GM18502 (cell line): ENCODE measurements at regions not wholly inside any gene's neighbourhood (a gene's known extent, or its start where the extent isn't known, plus 50 kb on each side); places are given as distances from the start of the nearest gene placed in this dataset.

Source experiments
- ATAC-seq: cut with Tn5 transposase; IDR thresholded peaks from one replicate; pipeline ENCODE4 v1.9.1; 2021; ENCODE audit warnings: mild to moderate bottlenecking; ENCODE audit not compliant: unreplicated experiment, poor library complexity

DNA sequence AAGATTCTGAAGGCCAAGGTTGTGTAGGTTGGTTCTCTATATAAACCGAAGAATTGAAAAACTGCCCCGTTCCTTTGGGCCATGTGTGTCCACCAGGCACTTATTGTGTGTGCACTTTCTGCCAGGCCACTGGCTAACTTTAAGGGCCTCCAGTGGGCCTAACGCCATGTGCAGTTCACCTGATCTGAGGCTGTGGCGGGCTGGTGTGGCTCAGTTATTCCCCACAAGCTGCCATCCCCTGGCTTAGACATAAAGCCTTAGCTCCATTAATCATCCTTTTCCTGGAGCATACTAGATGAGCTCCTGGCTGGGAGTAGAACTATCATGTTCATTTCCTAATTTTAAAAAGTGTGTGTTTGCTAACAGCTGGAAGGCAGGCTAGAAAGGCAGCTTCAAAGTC is 304.1 kb upstream of the TNP1 start:
- no peak for ATAC-seq

DNA sequence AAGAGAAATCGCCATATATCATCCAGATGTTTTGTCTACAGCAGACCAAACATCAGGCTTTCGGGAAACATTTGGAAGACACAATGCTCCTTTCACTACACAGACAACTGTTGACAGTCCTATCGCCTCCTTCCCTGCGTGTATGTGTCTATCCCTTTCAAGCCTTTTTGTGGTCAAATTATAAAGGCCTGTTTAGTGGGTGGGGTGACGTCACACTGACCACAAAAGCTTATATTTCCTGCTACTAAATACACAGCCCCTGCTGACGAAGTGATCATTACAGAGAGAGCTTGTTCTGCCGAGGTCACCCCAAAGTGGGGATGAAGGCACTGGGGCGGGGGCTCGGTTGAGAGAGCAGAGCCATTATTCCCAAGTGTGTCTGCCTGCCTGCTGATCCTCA is 302.7 kb upstream of the TNP1 start:
- ATAC-seq = no peak

DNA sequence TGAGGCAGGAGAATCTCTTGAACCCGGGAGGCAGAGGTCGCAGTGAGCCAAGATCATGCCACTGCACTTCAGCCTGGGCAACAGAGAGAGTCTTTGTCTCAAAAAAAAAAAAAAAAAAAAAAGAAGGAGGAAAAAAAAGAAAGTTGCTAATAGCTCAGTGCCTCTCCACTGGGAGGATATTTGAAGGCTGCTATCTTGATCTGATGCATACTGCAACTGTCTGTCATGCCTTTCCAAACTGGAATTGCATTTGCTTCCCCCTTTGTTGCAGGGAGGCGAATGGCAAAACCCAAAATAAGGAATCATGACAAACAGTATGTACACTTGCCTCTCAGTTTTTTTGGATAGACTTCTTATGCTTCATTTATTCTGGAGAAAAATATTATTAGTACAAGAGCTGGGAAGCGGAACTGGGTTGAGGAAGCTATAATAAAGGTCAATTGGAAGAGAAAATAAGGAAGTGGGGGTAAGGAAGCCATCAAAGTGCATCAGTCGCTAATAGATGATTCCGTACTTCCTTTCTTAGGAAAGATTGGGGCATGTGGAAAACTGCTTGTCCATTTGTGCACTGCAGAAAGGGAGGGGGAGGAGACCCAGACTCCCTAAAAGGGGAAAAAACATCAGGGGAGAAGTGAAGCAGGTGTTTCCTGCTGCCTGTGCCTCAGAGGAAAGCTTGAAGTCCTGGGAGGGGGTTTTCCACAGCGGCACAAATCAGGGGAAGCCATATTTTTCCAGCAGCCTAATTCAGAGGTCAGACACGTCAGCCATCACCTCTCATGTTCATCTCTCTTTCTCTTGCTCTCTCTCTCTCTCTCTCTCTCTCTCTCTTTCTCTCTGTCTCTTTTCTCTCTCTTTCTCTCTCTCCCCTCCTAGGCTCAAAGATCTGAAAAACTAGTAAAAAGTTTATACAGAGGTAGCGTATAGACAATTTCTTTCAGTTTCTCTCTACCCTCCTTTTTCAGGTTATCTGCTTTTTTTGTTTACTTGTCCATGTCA is 301.4 kb upstream of the TNP1 start:
- ATAC-seq = no peak

DNA sequence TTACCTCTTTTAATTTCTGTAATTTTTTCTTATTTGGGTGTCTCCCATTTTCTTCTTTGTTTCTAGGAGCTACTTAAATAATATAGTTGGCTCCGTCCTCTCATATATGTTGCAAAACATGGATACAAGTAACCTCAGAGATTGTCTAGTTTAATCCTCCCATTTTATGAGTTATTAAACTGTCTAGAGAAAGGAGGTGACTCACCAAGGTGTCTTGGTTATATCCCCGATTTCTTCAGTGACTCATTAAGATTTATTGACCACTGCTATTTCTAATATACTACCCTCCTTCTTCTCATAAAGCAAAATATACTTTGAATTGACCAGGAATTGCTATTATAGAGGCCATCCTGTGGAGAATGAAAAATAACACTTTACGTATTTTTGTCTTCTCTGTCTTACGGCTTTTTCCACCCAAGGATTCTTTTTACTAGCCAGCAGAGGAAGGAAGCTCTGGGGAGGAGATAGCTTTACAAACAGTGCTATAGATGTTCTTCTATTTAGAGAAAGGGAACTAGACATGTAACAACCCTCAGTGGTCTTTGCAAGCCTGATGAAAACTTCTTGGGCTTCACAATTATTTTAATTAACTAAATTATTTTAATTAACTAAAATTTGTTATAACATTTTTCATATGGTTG is 300.4 kb upstream of the TNP1 start:
- no peak for ATAC-seq

DNA sequence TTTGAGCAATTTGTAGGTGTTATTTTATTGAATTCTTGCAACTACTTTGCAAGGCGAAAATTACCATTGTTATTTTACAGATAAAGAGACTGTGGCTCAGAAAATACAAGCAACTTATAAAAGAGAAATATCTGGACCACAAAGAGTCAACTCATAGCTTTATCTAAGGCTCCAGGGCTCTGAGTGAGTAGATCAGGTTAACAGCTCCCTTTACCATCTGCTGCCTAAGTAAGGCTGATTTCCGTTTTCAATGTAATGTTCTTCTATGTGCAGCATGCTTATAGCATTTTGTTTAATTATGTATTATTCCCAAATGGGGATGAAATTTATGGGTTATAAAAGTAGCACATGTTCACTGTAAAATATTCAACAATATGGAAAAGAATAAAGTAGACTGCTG is 299.1 kb upstream of the TNP1 start:
- no peak for ATAC-seq

DNA sequence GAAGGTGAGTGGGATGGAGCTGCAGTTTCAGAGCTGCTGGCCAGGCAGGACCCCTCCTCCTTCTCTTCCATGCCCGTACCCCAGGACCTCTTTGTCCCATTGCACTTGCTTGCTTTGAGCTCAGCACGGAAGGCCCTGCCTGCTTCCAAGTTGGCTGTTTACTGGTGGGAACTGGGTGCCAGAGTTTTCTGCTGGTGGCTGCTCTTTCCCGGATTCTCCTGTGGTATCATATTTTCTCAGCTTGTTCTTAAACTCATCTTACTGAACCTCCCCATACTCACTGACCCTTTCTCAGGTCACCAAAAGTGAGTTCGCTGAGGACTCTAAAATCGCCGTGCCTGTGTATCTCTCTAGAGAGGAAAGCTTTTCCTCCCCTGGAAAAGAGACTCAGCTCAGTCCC is 297.7 kb upstream of the TNP1 start:
- no peak for ATAC-seq

DNA sequence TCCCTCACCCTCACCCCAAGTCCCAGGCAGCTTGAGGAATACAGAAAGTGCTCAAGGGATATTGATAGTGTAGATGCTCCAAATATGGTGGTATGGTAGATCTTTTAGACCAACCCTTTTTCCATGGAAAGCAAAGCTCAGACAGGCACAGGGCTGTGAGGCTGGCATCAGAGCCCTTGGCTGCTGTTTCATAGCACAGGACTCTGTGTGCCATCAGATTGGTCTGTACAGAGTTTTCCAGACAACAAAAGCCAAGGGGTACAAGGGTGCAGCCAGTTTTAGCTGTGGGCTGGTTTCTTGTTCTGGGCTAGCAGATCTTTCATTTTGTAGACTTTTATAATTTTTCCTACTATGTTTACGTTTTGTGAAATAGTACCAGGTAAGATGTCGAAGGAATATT is 296.9 kb upstream of the TNP1 start:
- ATAC-seq = no peak

DNA sequence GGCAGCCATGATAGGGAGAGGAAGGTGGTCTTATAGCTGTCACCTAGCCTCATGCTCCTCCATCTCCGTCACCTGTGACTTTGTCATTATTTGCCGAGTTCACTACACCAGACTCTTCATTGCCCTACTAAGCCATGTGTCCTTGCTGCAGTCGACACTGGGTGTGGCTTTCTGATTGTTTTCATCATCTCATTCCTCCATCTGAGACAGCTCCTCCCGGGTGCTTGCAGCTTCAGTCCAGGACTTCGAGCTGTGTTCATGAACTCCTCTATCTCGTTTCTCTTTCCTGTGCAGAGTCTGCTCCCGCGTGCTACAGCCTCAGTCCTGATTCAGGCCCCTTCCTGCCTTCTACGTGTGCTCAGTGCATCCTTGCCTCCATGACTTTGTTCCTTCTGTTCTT is 295.1 kb upstream of the TNP1 start:
- ATAC-seq = no peak

DNA sequence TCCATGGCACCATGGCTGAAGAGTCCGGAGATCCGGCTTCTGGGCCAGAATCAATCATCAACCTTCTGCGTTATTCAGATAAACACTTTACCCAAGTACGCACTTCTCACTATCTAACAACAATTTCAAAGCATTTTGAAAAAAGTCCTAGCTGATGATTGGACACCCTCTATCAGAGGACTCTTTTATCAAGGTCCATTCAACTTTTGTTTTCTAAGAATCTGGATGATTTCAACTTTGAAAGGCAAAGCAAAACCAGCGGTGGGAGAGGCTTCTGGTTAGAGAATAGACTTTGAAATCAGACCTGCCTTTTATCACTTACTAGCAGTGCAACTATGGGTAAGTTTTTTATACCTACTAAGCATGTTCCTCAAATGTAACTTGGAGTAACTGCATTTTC is 293.6 kb upstream of the TNP1 start:
- ATAC-seq = no peak

DNA sequence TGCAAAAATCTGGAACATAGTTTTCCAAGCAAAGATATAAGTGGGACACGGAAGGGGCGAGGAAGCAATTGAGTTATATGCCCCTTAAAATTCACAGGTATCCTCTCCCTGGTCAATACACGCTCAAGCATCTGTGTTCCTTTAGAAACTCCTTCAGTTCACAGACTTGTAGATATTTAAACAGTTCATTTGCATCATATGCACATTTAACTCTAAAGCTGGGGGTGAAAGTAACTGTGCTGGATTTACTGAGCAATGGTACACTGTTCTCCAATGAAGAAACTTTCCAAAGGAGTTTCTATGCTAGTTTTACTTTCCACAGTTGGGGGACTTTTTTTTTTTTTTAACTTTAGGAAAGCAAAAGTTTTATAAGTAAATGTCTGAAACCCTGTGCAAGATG is 293.0 kb upstream of the TNP1 start:
- ATAC-seq = no peak

DNA sequence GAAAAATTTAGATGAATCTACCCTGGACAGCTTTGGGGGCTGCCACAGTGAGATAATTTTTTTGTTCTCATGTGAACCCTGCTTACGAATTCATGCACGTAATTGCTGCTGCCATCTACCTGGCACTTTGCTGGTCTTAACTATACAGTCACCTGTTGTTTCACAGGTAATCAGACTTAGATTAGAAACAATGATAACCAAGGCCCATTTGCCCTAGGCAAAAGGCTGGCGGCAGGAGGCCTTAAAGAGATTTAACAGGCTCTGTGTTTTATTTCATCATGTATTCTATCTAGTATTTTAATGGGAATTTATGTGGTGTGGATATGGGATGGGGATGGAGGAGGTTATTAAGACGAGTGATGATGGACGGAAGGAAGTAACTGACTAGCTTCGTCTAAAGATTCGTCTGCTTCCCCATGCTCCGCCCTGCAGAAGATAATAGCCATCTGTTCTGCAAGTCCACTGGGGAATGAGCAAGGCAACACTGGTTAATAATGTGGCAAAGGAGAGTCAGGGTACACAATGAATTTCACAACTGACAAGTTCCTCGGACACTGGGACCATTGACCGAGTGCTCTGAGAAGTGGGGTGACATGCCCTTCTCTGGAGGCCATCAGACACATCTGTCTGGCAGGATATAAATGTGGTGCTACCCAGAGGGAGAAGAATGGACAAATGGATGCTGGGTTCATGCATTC is 291.8 kb upstream of the TNP1 start:
- no peak for ATAC-seq

DNA sequence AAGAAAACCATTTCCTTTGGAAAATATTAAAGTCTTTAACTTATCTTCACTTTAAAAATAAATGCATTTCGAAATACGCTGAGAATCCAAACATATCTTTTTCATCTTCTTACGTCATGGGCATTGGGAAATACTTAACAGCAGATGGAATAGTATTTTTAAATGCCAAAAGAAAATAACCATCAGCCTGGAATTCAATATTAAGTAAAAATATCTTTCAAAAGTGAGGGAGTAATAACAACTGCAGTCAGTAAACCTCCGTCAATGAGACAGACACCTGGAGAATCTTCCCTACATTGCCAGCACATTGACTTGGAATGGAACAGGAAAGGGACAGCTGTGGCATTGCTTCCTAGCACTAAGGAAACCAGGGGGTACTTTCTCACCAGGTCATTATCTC is 290.4 kb upstream of the TNP1 start:
- no peak for ATAC-seq

DNA sequence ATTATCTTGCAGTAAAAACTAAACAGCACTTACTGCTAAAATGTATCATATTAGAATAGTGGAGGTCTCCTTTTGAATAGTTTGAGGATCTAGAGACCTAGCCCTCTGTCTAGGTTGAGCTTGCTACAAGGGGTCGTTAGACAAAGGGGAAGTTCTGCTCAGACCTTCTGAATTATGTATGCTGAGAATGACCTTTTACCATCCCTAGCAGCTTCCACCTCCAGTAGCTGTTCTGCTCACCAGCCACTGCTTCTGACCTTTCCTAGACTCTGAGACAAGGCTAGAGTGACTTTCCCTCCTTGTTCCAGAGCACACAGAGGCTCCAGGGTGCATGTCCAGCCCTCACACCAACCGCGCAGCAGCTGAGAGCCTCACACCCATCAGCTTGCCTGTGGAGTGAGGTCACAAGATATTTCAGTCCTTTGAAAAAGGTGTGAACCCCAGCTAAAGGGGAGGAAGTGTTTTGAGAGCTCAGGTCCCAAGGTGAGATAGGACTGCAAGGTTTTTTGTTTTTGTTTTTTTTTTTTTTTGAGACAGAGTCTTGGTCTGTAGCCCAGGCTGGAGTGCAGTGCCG is 289.3 kb upstream of the TNP1 start:
- no peak for ATAC-seq

DNA sequence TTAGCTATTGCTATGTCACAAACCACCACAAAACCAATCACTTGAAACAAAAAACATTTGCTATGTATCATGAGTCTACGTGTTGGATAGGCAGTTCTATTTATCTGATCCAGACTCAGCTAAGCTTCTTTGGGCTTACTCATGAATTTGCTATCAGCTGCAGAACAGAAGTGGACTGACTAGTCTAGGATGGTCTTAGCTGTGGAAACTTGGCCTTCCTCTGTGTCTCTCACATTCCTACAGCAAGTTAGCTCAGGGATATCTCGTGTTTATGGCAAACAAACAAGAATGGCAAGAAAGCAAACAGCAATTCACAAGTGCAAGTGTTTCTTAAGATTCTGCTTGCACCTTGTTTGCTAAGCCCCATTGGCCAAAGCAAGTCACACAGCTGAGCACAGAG is 288.0 kb upstream of the TNP1 start:
- ATAC-seq = no peak

DNA sequence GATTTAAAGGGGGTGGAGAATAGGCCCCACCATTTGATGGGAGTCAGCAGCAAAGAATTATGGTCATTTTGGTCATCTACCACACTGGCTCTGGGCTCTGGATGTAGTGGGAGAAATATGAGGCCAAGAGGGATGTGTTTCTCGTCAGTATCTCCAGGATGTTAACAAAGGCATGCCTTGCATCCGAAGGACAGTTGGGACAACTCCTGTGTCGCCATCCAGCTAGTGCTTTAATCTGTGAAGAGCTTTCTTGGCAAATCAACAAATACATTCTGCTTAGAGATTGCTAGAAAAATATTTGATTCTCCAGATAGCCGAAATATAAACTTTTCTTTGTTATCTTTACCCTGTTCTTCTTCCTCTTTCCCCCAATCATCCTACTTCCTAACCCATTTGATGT is 287.1 kb upstream of the TNP1 start:
- ATAC-seq = no peak

DNA sequence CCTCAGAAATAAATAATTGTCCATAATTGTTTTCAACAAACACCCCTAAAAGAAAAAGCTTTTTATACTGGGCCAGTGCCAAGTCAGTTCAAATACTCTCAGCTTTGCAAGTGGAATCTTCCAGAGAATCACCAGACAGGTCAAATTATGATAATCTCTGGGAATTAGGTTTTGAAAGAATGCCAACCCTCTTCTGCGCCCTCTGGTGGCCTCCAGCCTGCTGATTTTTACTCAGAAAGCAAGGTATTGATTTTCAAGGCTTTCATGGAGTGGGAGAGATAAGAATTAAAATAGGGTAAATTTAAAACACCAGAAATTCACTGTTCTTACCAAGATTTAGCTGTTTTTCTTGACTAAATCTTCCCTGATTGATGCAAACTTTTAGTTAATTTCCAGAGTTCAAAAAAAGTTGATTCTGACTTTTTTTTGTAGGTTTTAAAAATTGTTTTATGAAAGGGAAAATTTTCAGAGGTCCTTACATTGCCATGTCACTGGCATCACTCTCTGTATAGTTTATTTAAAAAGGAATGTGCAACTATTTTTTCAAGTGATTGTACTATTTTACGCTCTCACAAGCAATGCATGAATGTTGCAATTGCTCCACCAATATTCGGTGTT is 282.9 kb upstream of the TNP1 start:
- ATAC-seq = no peak

DNA sequence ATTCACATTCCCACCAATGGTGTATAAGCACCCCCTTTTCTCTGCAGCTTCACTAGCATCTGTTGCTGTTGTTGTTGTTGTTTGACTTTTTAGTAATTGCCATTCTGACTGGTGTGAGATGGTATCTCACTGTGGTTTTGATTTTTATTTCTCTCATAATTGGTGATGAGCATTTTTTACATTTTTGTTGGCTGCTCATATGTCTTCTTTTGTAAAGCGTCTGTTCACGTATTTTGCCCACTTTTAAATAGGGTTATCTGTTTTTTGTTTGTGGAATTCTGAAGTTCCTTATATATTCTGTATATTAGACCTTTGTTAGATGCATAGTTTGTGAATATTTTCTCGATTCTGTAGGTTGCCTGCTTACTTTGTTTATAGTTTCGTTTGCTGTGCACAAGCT is 278.4 kb upstream of the TNP1 start:
- ATAC-seq = no peak

DNA sequence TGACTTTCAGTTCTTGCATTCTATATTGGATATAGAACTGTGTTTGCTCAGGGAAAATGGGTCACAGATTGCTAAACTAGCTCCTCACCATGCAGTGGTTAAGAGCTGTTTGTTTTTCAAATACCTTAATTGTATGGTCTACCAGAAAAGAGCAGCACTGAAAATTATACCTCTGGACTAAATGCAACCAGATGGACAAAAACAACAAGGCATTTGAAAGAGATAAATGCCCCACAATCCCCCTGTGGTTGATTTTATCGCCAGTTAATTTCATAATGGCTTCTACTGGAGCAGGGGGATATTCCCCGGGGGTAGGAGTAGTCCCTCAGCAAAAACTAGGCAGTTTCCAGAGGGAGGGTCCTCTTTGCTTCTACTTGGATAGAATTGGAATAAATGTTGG is 267.9 kb upstream of the TNP1 start:
- no peak for ATAC-seq

DNA sequence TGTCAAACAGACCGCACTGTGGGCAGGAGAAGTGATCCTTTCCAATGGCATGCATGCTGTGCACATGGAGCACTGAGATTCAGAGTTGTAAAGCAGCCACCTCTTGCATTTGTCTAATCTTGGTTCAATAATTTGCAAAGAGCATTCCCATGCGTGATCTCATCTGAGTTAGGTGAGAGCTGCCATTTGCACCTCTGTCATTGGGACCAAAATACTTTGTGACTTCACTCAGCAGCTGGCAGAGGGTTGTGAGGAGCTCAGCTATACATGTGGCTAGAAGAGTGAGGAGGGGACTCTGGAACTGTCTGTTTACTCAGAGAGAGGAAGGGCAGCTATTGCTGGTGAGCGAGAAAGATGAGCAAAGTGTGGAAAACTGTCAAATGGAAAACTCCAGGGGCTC is 265.1 kb upstream of the TNP1 start:
- ATAC-seq = no peak

DNA sequence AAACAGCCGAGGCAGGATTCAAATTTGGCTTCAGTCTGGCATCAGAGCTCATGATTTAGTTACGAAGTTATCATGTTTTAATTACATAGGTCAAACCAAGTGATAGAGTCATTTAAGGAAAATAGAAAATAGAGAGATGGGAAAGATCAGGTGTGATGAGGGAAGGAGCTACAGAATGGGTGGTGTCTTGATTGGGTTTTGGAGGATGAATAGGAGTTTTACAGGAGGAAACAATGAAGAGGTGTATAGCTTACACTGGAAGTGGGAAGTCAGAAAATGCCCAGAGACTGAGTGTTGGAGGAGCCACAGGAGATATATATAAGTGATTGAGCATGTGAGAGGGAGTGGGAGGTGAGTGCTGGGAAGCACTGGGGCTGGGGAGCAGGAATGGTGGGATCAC is 264.2 kb upstream of the TNP1 start:
- ATAC-seq = no peak

DNA sequence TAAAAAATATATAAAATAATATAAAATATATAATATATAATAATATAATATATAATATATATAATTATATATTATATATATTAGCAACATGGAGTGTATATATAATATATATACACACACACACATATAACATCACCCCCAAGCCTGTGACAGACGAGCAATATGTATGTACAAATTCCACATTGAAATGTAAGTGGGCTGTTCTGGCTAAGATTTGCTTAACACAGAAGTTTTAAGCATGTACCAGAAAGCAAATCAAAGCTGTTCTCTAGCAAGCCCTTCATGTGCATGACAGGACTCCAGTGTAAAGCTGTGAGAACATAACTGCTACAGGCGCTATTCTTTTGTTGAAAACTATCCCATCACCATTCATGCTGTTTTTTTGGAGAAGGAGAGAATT is 261.7 kb upstream of the TNP1 start:
- no peak for ATAC-seq
